Subcutaneous abdominal adipose tissue (tissue), 5 donors: ENCODE measurements at regions not wholly inside any gene's neighbourhood (a gene's known extent, or its start where the extent isn't known, plus 50 kb on each side); places are given as distances from the start of the nearest gene placed in this dataset.

Source experiments
- H3K27ac ChIP-seq: one replicate; pipeline ENCODE4 v1.7.0; 2013; ENCODE audit warnings: low read depth, mild to moderate bottlenecking, inconsistent platforms, low read length, moderate library complexity
- H3K27me3 ChIP-seq, 5 donors: one replicate each; pipeline ENCODE4 v1.7.0; 2013; ENCODE audit warnings: low read length in 5 of 5, inconsistent platforms in 1 of 5; ENCODE audit not compliant: control insufficient read depth in 5 of 5, insufficient read depth in 4 of 5
- H3K36me3 ChIP-seq, 5 donors: one replicate each; pipeline ENCODE4 v1.7.0; 2013; ENCODE audit warnings: low read length in 5 of 5; ENCODE audit not compliant: control insufficient read depth in 5 of 5, insufficient read depth in 5 of 5
- H3K4me1 ChIP-seq, 5 donors: one replicate each; pipeline ENCODE4 v1.7.0; 2013; ENCODE audit warnings: low read length in 5 of 5, mild to moderate bottlenecking in 3 of 5, moderate library complexity in 1 of 5; ENCODE audit not compliant: control insufficient read depth in 5 of 5, insufficient read depth in 5 of 5
- H3K4me3 ChIP-seq, 5 donors: one replicate each; pipeline ENCODE4 v1.7.0; 2013; ENCODE audit warnings: low read length in 5 of 5, low read depth in 1 of 5
- H3K9ac ChIP-seq, 5 donors: one replicate each; pipeline ENCODE4 v1.7.0; 2013; ENCODE audit warnings: low read length in 5 of 5, mild to moderate bottlenecking in 4 of 5, moderate library complexity in 3 of 5
- H3K9me3 ChIP-seq, 5 donors: one replicate each; pipeline ENCODE4 v1.7.0; 2013; ENCODE audit warnings: low read length in 5 of 5; ENCODE audit not compliant: control insufficient read depth in 5 of 5
- donor health status: healthy.
- donor health status: healthy.
- donor health status: healthy.
- donor health status: healthy.
- donor health status: healthy.

DNA sequence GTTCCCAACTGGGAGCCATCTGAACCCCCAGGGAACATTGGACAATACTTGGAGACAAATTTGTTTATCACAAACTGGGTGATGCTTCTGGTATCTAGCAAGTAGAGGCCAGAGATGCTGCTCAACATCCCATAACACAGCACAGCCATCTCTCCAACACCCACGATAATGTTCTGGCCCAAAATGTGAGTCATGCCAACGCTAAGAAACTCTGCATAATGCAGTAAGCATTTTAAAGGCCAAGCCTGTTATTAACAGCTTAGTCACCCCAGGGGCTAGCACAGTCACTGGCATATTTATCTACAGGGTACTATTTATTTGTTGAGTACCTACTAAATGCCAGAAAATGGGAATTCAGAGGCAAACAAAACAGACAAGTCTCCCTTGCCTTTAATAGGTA, 873.1 kb upstream of the TMEM132C start:
- Histone ChIP-seq H3K27me3 (peaks cover 2 to 12% (median 4%) of the 10 kb centered on the region in 5 donors), H3K4me1 (no peaks in the 10 kb centered on the region), H3K4me3 (no peak overlapping the region)

DNA sequence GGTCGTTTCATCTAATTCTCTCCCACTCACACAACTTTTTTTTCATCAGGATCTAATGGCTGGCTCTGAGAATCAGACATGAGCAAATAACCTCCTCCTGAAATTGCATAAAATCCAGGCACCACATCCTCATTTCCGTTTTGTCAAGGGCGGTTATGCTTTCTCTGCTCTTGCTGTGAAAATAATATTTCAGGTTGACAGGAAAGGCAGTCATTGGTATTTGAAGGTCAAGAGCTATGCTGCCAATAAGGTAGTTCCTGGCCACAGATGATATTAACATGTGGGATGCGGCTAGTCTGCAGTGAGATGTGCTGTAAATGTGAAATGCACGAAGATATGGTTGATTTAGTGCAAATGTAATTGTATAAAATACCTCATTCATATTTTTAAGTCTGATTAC, 870.2 kb upstream of the TMEM132C start:
- no peaks in the 10 kb centered on the region for H3K9me3 ChIP-seq
- no peaks in the 10 kb centered on the region for H3K4me1 ChIP-seq
- no peak overlapping the region for H3K27ac ChIP-seq
- H3K27me3 ChIP-seq, result peaks cover 0 to 8% (median 4%) of the 10 kb centered on the region in 5 donors
- H3K36me3 ChIP-seq, result no peaks in the 10 kb centered on the region
- no peak overlapping the region for H3K4me3 ChIP-seq
- no peak overlapping the region for H3K9ac ChIP-seq

More for the DNA sequence above, 873.1 kb upstream of the TMEM132C start:
- Histone ChIP-seq H3K36me3 (no peaks in the 10 kb centered on the region), H3K9ac (no peak overlapping the region), H3K9me3 (no peaks in the 10 kb centered on the region), H3K27ac (no peak overlapping the region)

DNA sequence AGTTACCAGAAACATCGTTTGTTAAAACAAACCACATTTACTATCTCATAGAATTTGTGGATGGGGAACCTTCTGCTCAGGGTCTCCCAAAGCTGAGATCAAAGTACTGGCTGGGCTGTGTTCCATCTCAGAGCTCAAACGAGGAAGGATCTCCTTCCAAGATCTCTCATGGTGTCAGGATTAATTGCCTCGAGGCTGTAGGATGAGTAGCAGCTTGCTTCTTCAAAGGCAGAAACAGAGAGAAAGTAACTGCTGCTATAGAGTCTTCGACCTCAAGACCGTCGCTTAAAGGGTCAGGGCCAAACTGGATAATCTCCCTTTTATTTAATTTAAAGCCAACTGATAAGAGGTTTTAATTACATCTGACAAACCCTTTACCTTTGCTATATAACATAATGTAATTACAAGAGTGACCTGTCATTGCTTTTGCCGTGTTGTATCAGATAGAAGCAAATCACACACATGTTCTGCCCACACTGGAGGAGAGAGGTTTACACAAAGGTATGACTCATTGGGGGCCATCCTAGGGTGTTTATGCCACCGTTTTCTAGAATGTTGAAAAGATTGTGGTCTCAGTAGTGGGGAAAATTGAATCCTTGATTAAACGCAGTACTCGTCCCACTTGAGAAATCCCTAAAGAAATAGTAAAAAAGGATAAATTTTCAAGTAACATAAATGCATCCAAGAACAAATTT, 868.8 kb upstream of the TMEM132C start:
- no peaks in the 10 kb centered on the region for H3K4me1 ChIP-seq
- no peak overlapping the region for H3K27ac ChIP-seq
- H3K9ac ChIP-seq, result no peak overlapping the region
- H3K36me3 ChIP-seq, result no peaks in the 10 kb centered on the region
- no peak overlapping the region for H3K4me3 ChIP-seq
- peaks cover 0 to 8% (median 0%) of the 10 kb centered on the region in 5 donors for H3K27me3 ChIP-seq
- H3K9me3 ChIP-seq, result no peaks in the 10 kb centered on the region

DNA sequence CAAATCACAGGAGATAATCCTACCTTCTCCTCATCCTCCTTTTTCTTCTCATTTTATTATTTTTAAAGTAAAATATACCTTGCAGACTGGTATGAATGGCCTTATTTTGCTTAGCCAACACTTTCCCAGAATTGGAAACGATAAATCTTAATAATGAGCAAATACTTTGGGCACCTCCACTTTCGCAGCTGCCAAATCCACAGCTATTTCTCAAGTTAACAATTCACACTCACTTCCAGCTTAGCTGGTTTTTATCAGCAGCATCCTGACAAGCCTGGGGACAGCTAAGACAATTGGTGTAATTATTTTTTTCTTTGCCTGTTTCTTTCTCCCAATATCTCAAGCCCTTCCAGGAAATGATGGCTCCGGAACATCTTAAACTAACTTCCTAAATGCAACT, 867.5 kb upstream of the TMEM132C start:
- Histone ChIP-seq H3K4me1 (no peaks in the 10 kb centered on the region), H3K36me3 (no peaks in the 10 kb centered on the region), H3K9ac (no peak overlapping the region), H3K9me3 (no peaks in the 10 kb centered on the region), H3K27ac (no peak overlapping the region), H3K4me3 (no peak overlapping the region), H3K27me3 (peaks cover 0 to 8% (median 0%) of the 10 kb centered on the region in 5 donors)

DNA sequence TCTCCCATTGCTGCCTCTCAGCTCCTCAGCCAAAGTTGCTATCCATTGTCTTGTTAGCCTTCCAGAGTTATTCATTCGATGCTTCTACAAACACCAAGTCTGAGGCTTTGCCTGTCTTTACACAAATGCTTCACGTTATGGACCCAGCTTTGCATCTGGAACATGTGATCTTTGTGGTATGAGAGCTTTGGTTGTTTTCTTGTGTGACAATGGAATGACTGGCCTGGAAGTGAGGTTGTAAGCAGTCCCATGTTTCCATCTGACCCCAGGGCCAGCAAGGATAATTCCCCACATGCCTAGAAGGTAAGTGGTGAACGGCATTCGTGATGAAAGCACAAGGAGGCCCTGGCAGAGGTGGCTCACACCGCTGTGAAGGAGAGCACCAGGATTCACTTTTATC, 866.7 kb upstream of the TMEM132C start:
- Histone ChIP-seq H3K27ac (no peak overlapping the region), H3K9ac (no peak overlapping the region), H3K9me3 (no peaks in the 10 kb centered on the region), H3K4me3 (no peak overlapping the region), H3K4me1 (no peaks in the 10 kb centered on the region), H3K36me3 (no peaks in the 10 kb centered on the region), H3K27me3 (peaks cover 0 to 8% (median 0%) of the 10 kb centered on the region in 5 donors)

DNA sequence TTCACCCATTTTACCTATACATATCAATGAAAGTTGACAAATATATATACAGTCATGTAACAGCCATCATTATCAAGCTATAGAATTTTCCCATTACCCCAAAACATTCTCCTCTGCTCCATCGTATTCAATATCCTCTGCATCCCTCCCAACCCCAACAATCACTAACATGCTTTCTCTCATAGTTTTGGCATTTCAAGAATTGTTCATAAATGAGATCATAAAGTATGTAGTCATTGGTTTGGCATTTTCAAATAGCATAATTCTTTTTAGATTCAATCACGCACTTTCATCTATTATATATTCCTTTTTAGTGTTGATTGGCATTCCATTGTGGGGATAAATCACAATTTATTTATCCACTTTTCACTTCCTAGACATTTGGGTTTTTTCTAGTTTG, 866.0 kb upstream of the TMEM132C start:
- H3K4me1 ChIP-seq, result no peaks in the 10 kb centered on the region
- H3K27me3 ChIP-seq, result peaks cover 0 to 7% (median 0%) of the 10 kb centered on the region in 5 donors
- no peaks in the 10 kb centered on the region for H3K9me3 ChIP-seq

DNA sequence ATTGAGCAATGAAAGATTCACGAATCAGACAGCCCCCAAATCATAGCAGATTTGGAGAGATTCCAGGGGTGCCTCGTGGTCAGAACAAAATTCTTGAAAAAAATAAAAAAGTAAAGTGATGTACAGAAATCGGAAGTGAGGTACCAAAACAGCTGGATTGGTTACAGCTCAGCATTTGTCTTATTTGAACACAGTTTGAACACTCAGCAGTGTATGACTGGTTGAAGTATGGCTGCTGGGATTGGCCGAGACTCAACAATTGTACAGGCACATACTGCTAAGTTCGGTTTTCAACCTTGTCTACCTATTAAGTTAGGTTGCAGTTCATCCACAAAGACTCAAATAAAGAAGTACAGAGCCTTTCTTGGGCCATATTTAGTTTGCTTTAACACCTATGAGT, 865.4 kb upstream of the TMEM132C start:
- H3K36me3 ChIP-seq, result no peaks in the 10 kb centered on the region
- no peaks in the 10 kb centered on the region for H3K9me3 ChIP-seq
- H3K9ac ChIP-seq, result no peak overlapping the region
- no peaks in the 10 kb centered on the region for H3K4me1 ChIP-seq
- no peak overlapping the region for H3K4me3 ChIP-seq
- H3K27me3 ChIP-seq, result peaks cover 0 to 7% (median 0%) of the 10 kb centered on the region in 5 donors
- H3K27ac ChIP-seq, result no peak overlapping the region

More for the DNA sequence above, 866.0 kb upstream of the TMEM132C start:
- no peaks in the 10 kb centered on the region for H3K36me3 ChIP-seq
- H3K4me3 ChIP-seq, result no peak overlapping the region
- H3K9ac ChIP-seq, result no peak overlapping the region
- no peak overlapping the region for H3K27ac ChIP-seq

DNA sequence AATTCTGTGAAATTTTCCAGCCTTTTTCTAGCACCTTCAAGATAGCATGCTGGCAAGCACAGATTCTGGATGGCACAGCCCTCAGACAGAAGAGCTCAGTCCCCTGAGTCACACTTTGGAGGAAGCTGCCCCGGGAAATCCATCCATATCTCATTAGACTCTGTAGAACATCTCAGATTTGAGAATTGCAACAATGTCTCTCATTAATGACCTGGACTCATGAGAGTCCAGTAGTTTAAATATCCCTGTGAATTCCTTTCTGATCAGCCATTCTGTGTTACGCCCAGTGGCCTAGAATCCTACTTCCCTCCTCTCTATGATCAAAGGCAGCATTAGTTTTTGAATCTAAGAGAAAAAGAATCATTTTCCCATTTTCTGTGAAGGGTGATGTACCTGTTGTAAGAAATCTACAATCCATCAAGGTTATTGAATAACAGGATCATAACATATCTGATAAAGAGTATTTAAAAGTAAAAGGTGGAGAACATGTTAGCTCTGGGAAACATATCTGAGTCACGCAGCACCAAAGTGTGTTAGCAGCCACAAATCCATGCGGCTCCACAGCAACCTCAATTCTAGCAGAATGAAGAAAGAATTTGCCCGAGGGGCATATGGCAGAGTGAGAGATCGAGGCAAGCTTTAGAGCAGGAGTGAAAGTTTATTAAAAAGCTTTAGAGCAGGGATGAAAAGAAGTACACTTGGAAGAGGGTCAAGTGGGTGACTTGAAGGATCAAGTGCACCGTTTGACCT, 855.6 kb upstream of the TMEM132C start:
- H3K4me1 ChIP-seq, result peaks cover 0 to 3% (median 0%) of the 10 kb centered on the region in 5 donors
- no peak overlapping the region for H3K4me3 ChIP-seq
- no peaks in the 10 kb centered on the region for H3K27me3 ChIP-seq
- H3K27ac ChIP-seq, result no peak overlapping the region
- H3K9ac ChIP-seq, result no peak overlapping the region
- H3K9me3 ChIP-seq, result no peaks in the 10 kb centered on the region
- H3K36me3 ChIP-seq, result no peaks in the 10 kb centered on the region

DNA sequence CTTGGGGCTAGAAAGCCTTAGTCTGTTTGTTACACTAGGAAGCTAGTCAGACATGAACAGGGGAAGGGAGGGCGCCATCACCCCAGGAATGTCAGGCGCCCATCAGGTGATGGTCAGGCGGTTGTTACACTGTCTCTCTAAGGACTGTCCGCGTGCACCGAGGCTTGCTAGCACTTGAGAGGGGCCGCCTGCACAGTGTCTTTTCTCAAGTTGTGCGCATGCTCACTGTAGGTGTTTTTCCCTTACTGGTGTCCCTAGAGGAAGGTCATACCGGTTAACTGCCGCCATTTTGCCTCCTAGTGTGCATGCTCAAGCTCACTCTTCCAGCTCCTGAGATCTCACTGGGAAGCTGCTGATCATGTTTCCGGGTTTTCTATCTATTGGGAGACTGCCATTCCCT, 855.0 kb upstream of the TMEM132C start:
- H3K36me3 ChIP-seq, result no peaks in the 10 kb centered on the region
- H3K4me1 ChIP-seq, result peaks cover 0 to 3% (median 0%) of the 10 kb centered on the region in 5 donors
- H3K9ac ChIP-seq, result no peak overlapping the region
- no peak overlapping the region for H3K27ac ChIP-seq
- H3K27me3 ChIP-seq, result no peaks in the 10 kb centered on the region
- H3K9me3 ChIP-seq, result peaks cover 0 to 2% (median 0%) of the 10 kb centered on the region in 5 donors
- no peak overlapping the region for H3K4me3 ChIP-seq

DNA sequence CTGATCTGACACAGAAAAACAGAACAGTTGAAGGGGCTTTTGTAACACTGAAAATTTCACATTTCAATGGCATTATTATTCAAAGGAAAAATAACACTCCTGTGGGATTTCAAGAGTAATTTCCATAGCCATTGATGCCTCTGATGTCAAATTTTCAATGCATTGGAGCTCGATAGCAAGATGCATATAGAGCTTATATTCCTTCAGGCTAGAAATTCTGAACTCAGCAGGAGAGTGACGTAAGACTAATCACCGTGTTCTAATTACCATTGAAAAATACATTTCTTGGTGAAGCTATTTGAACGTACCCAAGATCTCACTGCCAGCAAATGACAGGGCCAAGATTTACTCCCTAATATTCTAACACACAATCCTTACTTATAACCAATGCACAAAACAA, 854.1 kb upstream of the TMEM132C start:
- no peaks in the 10 kb centered on the region for H3K36me3 ChIP-seq
- H3K4me3 ChIP-seq, result no peak overlapping the region
- peaks cover 0 to 3% (median 0%) of the 10 kb centered on the region in 5 donors for H3K4me1 ChIP-seq
- H3K9me3 ChIP-seq, result peaks cover 0 to 7% (median 3%) of the 10 kb centered on the region in 5 donors
- no peaks in the 10 kb centered on the region for H3K27me3 ChIP-seq
- no peak overlapping the region for H3K27ac ChIP-seq
- H3K9ac ChIP-seq, result no peak overlapping the region
